WTC11 (cell line): ENCODE measurements at regions not wholly inside any gene's neighbourhood (a gene's known extent, or its start where the extent isn't known, plus 50 kb on each side); places are given as distances from the start of the nearest gene placed in this dataset.

Experiments used
- ATAC-seq: fragments of 200-7000 bp; cut with Tn5 transposase; 2 replicates; pipeline ENCODE4 v1.10.0; 2021; ENCODE audit warnings: mild to moderate bottlenecking, moderate library complexity
- CTCF ChIA-PET: fragments of 300-600 bp; sonication (Branson Sonifier 250); formaldehyde crosslinking; loops from one replicate; lab custom pipeline; 2021; ENCODE audit warnings: antibody characterized with exemption; lab: Charles Lee
- POLR2A ChIA-PET: fragments of 350-600 bp; sonication (Branson Sonifier 250); formaldehyde crosslinking; loops from one replicate; lab custom pipeline; 2021; ENCODE audit warnings: antibody characterized with exemption; lab: Charles Lee
- DNase-seq: peaks from one replicate; pipeline ENCODE4 v3.0.0; 2021; ENCODE audit warnings: low spot score
- H3K27ac Mint-ChIP-seq: 2 replicates; pipeline ENCODE4 v1.8.0; 2021; ENCODE audit warnings: mixed read lengths
- H3K27me3 Mint-ChIP-seq: 2 replicates; pipeline ENCODE4 v1.8.0; 2021; ENCODE audit warnings: low read depth, mild to moderate bottlenecking, moderate library complexity, mixed read lengths
- H3K36me3 Mint-ChIP-seq: 2 replicates; pipeline ENCODE4 v1.8.0; 2021; ENCODE audit warnings: mixed read lengths
- H3K4me1 Mint-ChIP-seq: 2 replicates; pipeline ENCODE4 v1.8.0; 2022; ENCODE audit warnings: mixed read lengths
- H3K4me3 Mint-ChIP-seq: 2 replicates; pipeline ENCODE4 v1.8.0; 2021; ENCODE audit warnings: mild to moderate bottlenecking, moderate library complexity, mixed read lengths
- H3K9me3 Mint-ChIP-seq: 2 replicates; pipeline ENCODE4 v1.8.0; 2021; ENCODE audit warnings: mixed read lengths
- AFF4 ChIP-seq: sonication (generic); formaldehyde crosslinking; IDR thresholded peaks from 2 replicates; pipeline ENCODE4 v1.8.1; 2023; ENCODE audit warnings: mild to moderate bottlenecking, missing genetic modification reagents, borderline replicate concordance
- CREB1 ChIP-seq: sonication (generic); formaldehyde crosslinking; IDR thresholded peaks from 2 replicates; pipeline ENCODE4 v1.8.0; 2023; ENCODE audit warnings: mild to moderate bottlenecking, missing genetic modification reagents
- ELF4 ChIP-seq: sonication (generic); formaldehyde crosslinking; IDR thresholded peaks from 2 replicates; pipeline ENCODE4 v1.8.1; 2022; ENCODE audit warnings: low read depth, mild to moderate bottlenecking, moderate library complexity, missing genetic modification reagents
- HMGA2 ChIP-seq: fragments of 250-450 bp; sonication (Bioruptor Pico); IDR thresholded peaks from 2 replicates; pipeline ENCODE4 v1.4.0; 2021; ENCODE audit warnings: mild to moderate bottlenecking, moderate library complexity
- JAZF1 ChIP-seq: fragments of 250-450 bp; sonication (Bioruptor Pico); IDR thresholded peaks from 2 replicates; pipeline ENCODE4 v1.9.0; 2021; ENCODE audit warnings: moderate library complexity, mild to moderate bottlenecking, inconsistent platforms
- JUN ChIP-seq: sonication (generic); formaldehyde crosslinking; IDR thresholded peaks from 2 replicates; pipeline ENCODE4 v1.8.0; 2023; ENCODE audit warnings: mild to moderate bottlenecking, missing genetic modification reagents
- MYBL2 ChIP-seq: sonication (generic); formaldehyde crosslinking; IDR thresholded peaks from 2 replicates; pipeline ENCODE4 v1.8.1; 2023; ENCODE audit warnings: mild to moderate bottlenecking, moderate library complexity, missing genetic modification reagents
- NFYB ChIP-seq: sonication (generic); formaldehyde crosslinking; conservative IDR thresholded peaks from 2 replicates; pipeline ENCODE4 v1.8.0; 2022; ENCODE audit warnings: low read depth, missing genetic modification reagents
- NR1H2 ChIP-seq: sonication (generic); formaldehyde crosslinking; IDR thresholded peaks from 2 replicates; pipeline ENCODE4 v1.9.0; 2021; ENCODE audit warnings: mild to moderate bottlenecking, moderate library complexity, missing genetic modification reagents
- PREB ChIP-seq: sonication (generic); formaldehyde crosslinking; IDR thresholded peaks from 2 replicates; pipeline ENCODE4 v1.8.1; 2022; ENCODE audit warnings: mild to moderate bottlenecking, missing genetic modification reagents, moderate library complexity, borderline replicate concordance
- RORB ChIP-seq: fragments of 250-450 bp; sonication (Bioruptor Pico); IDR thresholded peaks from 2 replicates; pipeline ENCODE4 v1.9.0; 2021; ENCODE audit warnings: mild to moderate bottlenecking
- ZMAT4 ChIP-seq: fragments of 250-450 bp; sonication (Bioruptor Pico); IDR thresholded peaks from 2 replicates; pipeline ENCODE4 v1.9.0; 2021; ENCODE audit warnings: mild to moderate bottlenecking
- TF ChIP-seq, protein P1 (sequence below): sonication (generic); formaldehyde crosslinking; IDR thresholded peaks from 2 replicates; pipeline ENCODE4 v1.8.1; 2022; ENCODE audit warnings: low read depth, missing genetic modification reagents, borderline replicate concordance
- TF ChIP-seq, protein P2 (sequence below): fragments of 250-450 bp; sonication (Bioruptor Pico); IDR thresholded peaks from 2 replicates; pipeline ENCODE4 v1.9.0; 2021; ENCODE audit warnings: moderate library complexity, mild to moderate bottlenecking, inconsistent platforms, borderline replicate concordance
- TF ChIP-seq, protein P3 (sequence below): sonication (generic); formaldehyde crosslinking; IDR thresholded peaks from 2 replicates; pipeline ENCODE4 v1.8.1; 2023; ENCODE audit warnings: mild to moderate bottlenecking, missing genetic modification reagents
- TF ChIP-seq, protein P4 (sequence below): fragments of 250-450 bp; sonication (Bioruptor Pico); IDR thresholded peaks from 2 replicates; pipeline ENCODE4 v1.9.0; 2021; ENCODE audit warnings: mild to moderate bottlenecking
- TF ChIP-seq, protein P5 (sequence below): sonication (generic); formaldehyde crosslinking; IDR thresholded peaks from 2 replicates; pipeline ENCODE4 v1.8.0; 2023; ENCODE audit warnings: missing genetic modification reagents
- TF ChIP-seq, protein P6 (sequence below): fragments of 250-450 bp; sonication (Bioruptor Pico); IDR thresholded peaks from 2 replicates; pipeline ENCODE4 v1.8.0; 2021; ENCODE audit warnings: mild to moderate bottlenecking

DNA sequence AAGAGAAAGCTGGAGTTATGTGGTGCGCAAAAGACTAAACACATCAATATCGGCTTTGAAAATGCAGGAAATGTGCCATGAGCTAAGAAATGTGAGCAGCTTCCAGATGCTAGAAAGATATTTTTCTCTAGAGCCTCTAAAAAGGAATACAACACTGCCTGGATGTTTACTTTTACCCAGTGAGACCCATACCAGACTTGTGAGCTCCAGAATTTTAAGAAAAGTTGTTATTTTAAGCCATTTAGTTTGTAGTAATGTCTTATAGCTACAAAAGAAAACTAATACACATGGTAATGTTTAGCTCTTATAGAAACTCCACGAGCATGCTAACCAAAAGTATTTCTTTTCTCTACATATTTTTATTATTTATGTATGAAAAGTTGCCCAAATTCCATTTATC is 1389.4 kb downstream of the C4orf33 start:
- TF ChIP-seq, protein P1, sequence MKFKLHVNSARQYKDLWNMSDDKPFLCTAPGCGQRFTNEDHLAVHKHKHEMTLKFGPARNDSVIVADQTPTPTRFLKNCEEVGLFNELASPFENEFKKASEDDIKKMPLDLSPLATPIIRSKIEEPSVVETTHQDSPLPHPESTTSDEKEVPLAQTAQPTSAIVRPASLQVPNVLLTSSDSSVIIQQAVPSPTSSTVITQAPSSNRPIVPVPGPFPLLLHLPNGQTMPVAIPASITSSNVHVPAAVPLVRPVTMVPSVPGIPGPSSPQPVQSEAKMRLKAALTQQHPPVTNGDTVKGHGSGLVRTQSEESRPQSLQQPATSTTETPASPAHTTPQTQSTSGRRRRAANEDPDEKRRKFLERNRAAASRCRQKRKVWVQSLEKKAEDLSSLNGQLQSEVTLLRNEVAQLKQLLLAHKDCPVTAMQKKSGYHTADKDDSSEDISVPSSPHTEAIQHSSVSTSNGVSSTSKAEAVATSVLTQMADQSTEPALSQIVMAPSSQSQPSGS: no peak
- TF ChIP-seq MYBL2 (CRISPR knock-in tag) (no peak), JAZF1 (CRISPR knock-in tag) (no peak), JUN (no peak), PREB (no peak), HMGA2 (no peak), ZMAT4 (CRISPR knock-in tag) (no peak), NR1H2 (CRISPR knock-in tag) (no peak), RORB (CRISPR knock-in tag) (no peak), NFYB (CRISPR knock-in tag) (no peak)
- TF ChIP-seq, protein P2, sequence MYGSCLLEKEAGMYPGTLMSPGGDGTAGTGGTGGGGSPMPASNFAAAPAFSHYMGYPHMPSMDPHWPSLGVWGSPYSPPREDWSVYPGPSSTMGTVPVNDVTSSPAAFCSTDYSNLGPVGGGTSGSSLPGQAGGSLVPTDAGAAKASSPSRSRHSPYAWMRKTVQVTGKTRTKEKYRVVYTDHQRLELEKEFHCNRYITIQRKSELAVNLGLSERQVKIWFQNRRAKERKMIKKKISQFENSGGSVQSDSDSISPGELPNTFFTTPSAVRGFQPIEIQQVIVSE (CRISPR knock-in tag): no peak
- TF ChIP-seq, protein P3, sequence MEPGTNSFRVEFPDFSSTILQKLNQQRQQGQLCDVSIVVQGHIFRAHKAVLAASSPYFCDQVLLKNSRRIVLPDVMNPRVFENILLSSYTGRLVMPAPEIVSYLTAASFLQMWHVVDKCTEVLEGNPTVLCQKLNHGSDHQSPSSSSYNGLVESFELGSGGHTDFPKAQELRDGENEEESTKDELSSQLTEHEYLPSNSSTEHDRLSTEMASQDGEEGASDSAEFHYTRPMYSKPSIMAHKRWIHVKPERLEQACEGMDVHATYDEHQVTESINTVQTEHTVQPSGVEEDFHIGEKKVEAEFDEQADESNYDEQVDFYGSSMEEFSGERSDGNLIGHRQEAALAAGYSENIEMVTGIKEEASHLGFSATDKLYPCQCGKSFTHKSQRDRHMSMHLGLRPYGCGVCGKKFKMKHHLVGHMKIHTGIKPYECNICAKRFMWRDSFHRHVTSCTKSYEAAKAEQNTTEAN (CRISPR knock-in tag): no peak
- TF ChIP-seq, all 79 proteins: peak for 0
- no peaks in the 10 kb centered on the region for H3K27me3 Mint-ChIP-seq
- DNase-seq: no peak
- no peaks in the 10 kb centered on the region for H3K4me1 Mint-ChIP-seq
- no peak overlapping the region for H3K27ac Mint-ChIP-seq
- ChIA-PET CTCF (no interaction called here), POLR2A (no interaction called here)
- no peaks in the 10 kb centered on the region for H3K36me3 Mint-ChIP-seq
- peaks cover 12% of the 10 kb centered on the region for H3K9me3 Mint-ChIP-seq
- no peak overlapping the region for H3K4me3 Mint-ChIP-seq
- ATAC-seq: no peak

GRCh38 chr4:130486186-130486585 is 1390.2 kb downstream of the C4orf33 start:
- Mint-ChIP-seq H3K27me3 (no peaks in the 10 kb centered on the region), H3K36me3 (peaks cover under 1% of the 10 kb centered on the region), H3K27ac (no peak overlapping the region), H3K4me3 (no peak overlapping the region), H3K4me1 (no peaks in the 10 kb centered on the region), H3K9me3 (peaks cover 14% of the 10 kb centered on the region)
- ATAC-seq: no peak
- CTCF ChIA-PET: no interaction called here
- no peak for TF ChIP-seq AFF4
- DNase-seq: no peak
- POLR2A ChIA-PET: no interaction called here

- no peaks in the 10 kb centered on the region for H3K4me1 Mint-ChIP-seq
- H3K9me3 Mint-ChIP-seq: peaks cover 20% of the 10 kb centered on the region
- POLR2A ChIA-PET: no interaction called here
- peaks cover 7% of the 10 kb centered on the region for H3K36me3 Mint-ChIP-seq
- CTCF ChIA-PET: no interaction called here
- H3K4me3 Mint-ChIP-seq: no peak overlapping the region
- DNase-seq: no peak
- no peaks in the 10 kb centered on the region for H3K27me3 Mint-ChIP-seq
- no peak overlapping the region for H3K27ac Mint-ChIP-seq
- no peak for ATAC-seq
- TF ChIP-seq, protein P4, sequence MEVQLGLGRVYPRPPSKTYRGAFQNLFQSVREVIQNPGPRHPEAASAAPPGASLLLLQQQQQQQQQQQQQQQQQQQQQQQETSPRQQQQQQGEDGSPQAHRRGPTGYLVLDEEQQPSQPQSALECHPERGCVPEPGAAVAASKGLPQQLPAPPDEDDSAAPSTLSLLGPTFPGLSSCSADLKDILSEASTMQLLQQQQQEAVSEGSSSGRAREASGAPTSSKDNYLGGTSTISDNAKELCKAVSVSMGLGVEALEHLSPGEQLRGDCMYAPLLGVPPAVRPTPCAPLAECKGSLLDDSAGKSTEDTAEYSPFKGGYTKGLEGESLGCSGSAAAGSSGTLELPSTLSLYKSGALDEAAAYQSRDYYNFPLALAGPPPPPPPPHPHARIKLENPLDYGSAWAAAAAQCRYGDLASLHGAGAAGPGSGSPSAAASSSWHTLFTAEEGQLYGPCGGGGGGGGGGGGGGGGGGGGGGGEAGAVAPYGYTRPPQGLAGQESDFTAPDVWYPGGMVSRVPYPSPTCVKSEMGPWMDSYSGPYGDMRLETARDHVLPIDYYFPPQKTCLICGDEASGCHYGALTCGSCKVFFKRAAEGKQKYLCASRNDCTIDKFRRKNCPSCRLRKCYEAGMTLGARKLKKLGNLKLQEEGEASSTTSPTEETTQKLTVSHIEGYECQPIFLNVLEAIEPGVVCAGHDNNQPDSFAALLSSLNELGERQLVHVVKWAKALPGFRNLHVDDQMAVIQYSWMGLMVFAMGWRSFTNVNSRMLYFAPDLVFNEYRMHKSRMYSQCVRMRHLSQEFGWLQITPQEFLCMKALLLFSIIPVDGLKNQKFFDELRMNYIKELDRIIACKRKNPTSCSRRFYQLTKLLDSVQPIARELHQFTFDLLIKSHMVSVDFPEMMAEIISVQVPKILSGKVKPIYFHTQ: no peak
- TF ChIP-seq ELF4 (CRISPR knock-in tag): no peak
- TF ChIP-seq, protein P5, sequence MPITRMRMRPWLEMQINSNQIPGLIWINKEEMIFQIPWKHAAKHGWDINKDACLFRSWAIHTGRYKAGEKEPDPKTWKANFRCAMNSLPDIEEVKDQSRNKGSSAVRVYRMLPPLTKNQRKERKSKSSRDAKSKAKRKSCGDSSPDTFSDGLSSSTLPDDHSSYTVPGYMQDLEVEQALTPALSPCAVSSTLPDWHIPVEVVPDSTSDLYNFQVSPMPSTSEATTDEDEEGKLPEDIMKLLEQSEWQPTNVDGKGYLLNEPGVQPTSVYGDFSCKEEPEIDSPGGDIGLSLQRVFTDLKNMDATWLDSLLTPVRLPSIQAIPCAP (CRISPR knock-in tag): no peak
- TF ChIP-seq CREB1 (CRISPR knock-in tag): no peak
- TF ChIP-seq, protein P6, sequence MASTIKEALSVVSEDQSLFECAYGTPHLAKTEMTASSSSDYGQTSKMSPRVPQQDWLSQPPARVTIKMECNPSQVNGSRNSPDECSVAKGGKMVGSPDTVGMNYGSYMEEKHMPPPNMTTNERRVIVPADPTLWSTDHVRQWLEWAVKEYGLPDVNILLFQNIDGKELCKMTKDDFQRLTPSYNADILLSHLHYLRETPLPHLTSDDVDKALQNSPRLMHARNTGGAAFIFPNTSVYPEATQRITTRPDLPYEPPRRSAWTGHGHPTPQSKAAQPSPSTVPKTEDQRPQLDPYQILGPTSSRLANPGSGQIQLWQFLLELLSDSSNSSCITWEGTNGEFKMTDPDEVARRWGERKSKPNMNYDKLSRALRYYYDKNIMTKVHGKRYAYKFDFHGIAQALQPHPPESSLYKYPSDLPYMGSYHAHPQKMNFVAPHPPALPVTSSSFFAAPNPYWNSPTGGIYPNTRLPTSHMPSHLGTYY (CRISPR knock-in tag): no peak
These were observed 1390.9 kb downstream of the C4orf33 start for GRCh38 chr4:130486841-130487240.
